HTR-8/SVneo (cell line): ENCODE measurements at regions not wholly inside any gene's neighbourhood (a gene's known extent, or its start where the extent isn't known, plus 50 kb on each side); places are given as distances from the start of the nearest gene placed in this dataset.

ENCODE experiments used
- DNase-seq: peaks from one replicate; pipeline ENCODE4 v3.0.0; 2011; ENCODE audit warnings: low spot score, mixed read lengths; ENCODE audit not compliant: insufficient read length
- FAIRE-seq: peaks from 2 replicates; lab custom pipeline; 2011; peaks lifted over from hg19 to GRCh38; lab: Jason Lieb, UNC

DNA sequence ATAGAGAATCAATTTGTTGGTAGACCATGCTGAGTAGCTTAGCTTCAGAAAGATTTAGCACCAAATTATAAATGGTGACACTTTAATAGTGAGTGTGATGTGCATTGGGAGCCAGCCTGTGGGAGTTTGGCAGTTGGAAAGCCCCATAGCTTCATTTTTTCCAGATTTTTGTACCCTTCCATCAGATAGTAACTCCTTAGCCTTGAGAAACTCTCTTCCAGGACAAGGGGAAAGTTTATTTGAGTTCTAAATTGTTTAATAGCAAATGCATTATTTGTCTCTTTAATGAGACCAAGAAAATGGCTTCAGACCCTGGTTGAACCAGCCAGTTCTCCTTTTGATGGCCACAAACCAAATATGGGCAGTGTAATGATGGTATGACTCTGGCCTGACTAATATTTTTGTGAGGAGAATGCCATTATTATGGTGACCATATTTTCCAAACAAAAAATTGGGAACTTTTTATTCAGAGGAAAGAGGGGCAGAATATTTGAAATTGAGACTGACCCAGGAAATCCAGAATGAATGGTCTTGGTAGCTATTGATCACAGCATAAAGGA lies 49.8 kb downstream of the PLCE1 start:
- no peak for FAIRE-seq
- DNase-seq = no peak

DNA sequence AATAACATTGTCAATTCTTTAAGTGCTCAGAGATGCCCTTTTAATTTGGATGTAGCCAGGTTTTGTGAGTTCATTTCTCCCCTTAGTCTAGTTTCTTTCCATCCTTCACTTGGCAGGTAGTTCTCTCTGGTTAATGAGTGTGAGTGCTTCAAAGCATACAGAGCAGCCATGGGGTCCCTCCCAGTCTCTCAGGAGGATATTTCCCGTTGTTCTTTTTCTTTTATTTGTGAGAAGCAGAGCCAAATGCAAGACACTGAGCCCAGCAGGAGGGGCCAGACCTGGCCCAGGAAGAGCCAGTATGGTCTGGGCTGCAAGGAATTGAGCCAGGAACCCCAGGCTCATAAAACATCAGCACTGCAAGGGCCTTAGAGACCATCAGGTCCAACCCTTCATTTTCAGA lies 52.4 kb downstream of the PLCE1 start:
- DNase-seq (no peak), FAIRE-seq (no peak)

DNA sequence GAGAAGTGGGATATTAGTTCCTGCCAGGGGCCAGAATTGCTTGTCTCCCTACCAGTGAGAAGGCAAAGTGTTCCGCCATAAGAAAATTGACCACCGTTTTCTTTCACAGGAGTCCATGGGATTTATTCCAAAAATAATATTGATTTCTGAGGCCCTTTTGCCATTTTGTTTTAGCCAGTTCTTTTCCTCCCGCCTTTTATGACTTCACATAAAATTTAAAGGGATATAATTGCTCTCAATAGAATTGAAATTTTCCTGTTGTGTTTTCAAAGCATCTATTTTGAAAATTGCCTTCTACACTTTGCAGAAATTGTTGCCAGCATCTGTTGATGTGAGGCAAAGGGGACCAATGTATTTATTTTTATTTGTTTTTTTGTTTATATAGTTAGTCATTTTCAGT lies 53.6 kb downstream of the PLCE1 start:
- FAIRE-seq = no peak

DNA sequence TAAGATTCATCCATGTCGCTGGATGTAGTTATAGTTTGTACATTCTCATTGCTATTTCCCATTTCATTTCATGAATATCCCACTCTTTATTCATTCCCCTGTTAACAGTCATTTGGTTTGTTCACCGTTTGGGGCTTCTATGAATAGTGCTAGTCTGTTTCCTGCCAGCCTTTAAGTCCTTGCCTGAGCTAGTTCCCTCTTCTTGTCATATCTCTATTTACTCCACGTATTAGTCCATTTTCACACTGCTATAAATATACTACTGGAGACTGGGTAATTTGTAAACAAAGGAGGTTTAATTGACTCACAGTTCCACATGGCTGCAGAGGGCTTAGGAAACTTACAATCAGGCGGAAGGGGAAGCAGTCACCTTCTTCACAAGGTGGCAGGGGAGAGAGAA lies 56.2 kb downstream of the PLCE1 start:
- FAIRE-seq (no peak), DNase-seq (no peak)

More for the DNA sequence above, 53.6 kb downstream of the PLCE1 start:
- DNase-seq = no peak

DNA sequence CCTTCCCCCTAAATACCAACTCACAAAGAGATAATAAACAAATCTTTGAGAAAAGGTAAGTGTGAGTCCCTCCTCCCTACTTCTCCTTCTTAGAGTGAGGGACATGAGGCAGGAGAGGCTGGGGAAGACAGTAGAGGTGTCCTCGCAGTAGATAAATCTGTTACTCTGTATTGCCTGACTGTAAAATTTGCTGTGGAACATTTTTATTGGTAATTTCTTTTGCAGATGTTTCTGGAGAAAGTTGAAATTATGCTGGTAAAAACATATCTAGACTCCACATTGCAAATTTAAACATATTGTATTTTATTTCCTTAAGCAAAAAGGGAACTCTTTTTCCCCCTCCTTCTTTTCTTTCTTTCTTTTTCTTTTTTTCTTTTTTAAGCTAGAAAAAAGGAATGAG lies 58.5 kb downstream of the PLCE1 start:
- DNase-seq = no peak
- no peak for FAIRE-seq

DNA sequence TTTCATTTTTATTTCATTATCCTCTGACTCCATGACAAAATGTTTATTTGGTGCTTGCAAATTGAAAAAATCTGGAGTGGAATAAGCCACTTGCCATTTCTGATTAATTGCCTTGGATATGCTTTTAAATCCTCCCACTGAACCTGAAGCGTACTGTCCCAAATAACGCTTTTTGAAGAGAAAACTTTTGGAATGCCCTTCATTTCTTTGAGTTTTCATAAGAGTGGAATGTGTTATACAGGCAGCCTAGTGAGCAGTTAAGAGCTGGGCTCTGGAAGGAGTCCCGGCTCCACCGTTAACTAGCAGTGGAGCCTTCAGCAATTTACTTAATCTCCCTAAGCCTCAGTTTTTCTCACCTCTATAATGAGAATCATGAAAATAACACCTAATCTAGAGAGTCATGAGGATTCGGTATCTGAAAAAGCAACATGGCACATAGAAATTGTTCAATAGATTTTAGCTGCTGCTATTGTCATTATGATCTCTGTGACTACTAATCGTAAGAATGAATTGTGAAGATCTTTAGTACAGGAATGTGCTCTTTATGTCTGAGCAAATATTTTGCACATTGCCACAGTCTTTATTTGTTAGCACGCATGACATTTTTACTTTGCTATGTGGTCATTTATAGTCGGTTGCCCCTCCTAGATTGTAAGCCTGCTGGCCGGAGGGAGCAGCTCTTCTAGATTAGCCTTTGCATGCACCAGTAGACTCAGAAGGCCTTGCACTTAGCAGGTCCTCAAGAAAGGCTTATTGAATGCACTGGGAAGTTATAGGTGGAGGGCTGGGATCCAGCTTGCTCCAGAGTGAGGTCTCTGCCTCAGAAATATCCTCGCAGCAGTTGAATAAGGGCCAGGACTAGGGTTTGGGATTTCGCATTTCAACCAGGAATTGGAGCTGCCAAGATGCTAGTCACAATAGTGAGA lies 59.4 kb downstream of the PLCE1 start:
- no peak for FAIRE-seq
- no peak for DNase-seq

DNA sequence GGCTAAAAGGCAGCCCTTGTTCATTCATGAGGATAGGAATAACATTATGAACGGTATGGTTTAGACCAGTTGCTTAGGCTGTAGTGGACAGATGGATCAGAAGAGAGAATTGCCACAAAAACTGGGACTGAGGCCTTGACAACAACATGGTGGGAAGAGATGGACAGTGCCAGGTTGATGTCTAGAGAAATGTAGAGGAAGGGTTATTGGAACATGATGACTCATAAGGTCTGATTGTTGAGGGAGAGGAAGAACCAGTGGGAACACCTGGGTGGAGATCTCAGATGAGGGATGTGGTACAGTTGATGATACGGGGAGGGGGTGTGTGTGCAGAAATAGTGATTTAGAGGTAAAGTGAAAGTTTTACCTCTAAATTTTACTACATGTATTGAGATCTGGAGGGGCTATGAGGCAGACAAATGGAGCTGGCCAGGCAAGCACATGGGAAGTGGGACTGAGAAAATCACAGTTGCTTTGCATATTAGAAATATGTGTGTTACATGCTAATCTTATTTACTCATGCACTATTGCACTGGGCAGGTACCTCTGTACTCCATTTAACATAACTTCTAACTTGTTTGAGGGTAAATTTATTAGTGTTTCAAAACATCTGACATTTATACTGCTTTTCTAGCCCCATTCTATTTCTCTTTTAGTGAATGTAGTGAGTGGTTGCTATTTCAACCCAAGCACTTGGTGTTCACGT lies 65.6 kb downstream of the PLCE1 start:
- DNase-seq (no peak), FAIRE-seq (no peak)

DNA sequence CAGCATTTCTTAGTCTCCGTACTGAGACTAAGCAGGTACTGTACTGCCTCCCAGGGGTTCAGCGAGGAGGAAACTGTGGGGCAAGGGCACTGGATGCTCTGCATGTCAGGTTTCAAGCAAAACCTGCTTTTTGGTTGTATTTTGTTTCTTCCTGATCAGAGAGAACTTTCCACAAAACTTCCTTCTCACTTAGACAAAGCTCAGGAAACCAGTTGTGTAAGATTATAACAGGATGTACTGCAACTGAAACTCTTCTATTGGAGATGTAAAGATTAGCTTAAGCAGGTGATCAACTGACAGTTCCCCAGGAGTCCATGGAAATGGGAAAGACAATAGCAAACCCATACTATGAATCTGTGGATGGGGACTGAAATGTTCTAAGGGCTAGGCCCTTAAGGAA lies 67.3 kb downstream of the PLCE1 start:
- no peak for DNase-seq
- no peak for FAIRE-seq

DNA sequence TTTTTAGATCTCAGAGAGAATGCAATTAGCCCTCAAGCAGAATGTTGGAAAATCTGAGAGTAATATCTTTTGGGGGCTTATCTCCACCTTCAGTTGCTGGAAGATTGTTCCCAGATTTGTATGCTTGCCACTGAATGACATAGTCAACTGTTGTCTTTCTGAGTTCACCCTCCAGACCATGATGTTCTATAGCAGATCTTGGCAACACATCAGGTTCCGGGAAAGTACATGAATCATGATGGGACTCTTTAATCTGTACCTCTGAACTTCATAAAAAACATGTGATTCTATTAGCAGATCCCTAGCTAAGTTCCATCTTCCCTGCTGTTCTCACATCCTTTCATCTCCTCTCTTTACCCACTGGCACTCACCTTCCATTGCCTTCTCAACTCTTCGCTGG lies 68.9 kb downstream of the PLCE1 start:
- DNase-seq (no peak), FAIRE-seq (no peak)

DNA sequence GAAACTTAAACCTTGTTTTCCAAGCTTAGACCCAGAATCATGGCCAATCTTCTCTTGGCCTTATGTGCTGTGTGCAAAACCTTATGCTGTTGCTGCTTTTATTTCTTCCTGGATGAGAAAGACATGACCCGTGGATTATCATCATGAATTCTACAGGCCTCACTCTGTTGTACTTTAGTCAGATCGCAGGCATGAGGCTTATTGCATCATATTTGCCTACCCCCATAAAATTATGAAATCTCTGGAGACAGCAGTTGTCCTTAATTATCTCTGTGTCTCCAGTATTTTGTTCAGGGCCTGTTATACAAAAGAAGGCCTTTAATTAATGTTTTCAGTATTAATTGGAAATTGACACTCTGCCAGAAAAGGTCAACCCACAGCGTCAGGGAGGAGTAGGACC lies 71.6 kb downstream of the PLCE1 start:
- DNase-seq = no peak
- FAIRE-seq = no peak

DNA sequence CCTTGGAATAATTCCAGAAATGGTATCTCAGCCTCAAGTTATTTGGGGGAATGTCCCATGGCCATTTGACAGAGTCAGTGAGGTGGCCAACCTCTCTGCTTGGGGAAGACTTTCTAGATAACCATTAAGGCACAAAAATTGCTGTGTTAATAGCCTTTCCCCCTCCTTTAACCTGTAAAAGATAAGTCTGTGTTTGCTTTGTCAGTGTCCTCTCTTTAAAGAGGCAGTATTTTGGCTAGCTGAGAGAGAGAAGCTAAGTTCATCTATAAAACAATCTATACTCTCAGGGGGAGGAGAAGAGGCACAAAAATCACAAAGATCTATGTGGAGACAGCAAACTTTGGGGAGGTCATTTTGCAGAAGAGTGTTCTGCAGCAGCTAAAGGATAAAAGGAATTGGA lies 72.1 kb downstream of the PLCE1 start:
- FAIRE-seq = no peak
- DNase-seq = no peak

DNA sequence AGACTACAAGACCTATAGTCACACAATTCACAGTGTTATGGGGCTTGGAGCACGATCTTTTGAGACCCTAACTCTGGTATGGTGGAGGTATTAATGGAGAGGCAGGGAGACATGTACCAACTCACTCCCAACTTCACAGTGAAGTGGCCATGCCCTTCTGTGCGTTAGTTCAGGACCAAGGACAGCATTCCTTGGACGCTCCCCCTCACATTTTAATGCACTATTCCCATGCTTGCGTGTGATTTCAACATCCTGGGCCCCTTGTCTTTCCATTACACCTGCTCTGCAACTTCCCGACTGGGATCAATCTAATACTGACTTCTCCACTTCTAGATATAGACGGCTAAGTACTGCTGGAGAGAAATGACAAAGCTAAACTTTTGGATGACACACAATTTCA lies 72.7 kb downstream of the PLCE1 start:
- FAIRE-seq (no peak), DNase-seq (peak; percentile 23)

DNA sequence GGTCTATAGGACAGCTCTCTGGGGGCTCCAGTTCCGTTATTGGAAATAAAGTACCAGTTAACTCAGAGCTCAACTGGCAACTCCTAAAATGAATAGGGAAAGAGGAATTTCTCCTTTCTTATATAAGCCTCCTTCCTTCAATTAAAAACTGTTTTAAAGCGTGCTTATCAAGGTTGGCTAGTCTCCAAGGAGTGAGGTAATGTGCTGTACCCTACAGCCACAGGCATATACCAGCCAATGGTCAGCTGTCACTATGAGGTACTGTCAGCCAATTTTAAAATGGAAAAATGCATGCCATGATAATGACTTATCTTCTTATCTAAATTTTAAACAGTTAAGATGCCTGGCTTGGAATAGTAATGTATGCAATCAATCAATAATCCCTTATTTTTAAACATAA lies 76.2 kb downstream of the PLCE1 start:
- no peak for DNase-seq
- no peak for FAIRE-seq

DNA sequence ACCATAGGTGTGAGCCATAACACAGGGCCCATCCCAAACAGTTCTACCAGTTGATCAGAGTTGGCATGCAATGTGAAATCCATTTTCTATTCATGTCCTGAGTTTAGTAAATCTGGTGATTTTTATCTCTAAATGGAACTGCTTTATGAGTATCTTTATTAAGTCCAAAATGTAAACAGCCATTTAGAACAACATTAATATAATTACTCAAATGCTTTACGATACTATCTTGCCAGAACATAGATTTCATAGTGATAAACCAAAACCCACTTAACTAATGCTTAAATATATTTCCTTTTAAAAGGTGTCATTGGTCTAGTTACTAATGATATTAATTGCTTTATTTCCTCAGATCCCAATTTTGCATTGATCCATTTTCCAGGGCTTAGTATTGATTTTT lies 80.7 kb downstream of the PLCE1 start:
- FAIRE-seq (no peak), DNase-seq (no peak)

DNA sequence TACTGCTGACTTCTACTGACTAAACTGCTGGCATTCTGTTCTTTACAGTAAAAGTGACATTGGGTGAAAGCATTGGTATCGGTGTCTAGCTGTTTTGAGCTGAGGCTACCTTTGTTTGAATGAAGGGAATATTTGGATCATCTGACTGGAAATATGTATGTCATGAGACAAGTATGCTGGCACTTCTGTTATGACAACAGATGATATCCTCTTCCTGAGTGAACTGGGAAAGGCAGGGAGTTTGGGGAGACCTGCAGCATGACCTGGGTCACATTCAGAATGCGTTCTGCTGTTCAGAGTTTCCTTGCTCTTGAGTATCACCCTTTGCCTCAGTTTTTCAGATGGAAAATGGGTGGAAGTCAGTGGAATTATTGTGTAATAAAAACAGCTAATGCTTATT lies 81.8 kb downstream of the PLCE1 start:
- FAIRE-seq = no peak
- DNase-seq = no peak

DNA sequence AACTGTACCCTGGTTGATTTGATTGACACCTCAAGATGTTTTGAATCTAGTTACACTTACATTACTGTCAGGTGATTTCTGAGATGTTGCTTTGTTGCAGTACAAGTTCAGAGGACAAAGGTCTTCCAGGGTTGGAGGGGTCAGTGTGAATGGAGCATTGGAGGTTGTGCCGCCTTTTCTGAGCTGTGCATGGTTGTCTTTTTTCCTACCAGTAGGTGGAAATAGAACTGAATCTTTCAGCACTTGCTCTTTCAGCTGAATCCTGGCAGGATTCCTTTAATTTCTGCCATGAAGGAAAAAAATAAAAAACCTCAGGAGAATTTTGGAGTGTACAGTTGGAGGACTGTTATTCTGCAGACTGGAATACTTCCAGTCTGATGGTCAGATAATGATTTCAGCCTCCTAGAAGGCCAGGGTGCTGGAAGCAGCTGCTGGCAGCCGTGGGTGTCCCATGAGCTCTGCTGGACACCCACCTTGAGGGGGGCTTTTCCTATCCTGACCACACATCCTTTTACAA lies 82.7 kb downstream of the PLCE1 start:
- DNase-seq (peak; percentile 44), FAIRE-seq (peak; percentile 64)

DNA sequence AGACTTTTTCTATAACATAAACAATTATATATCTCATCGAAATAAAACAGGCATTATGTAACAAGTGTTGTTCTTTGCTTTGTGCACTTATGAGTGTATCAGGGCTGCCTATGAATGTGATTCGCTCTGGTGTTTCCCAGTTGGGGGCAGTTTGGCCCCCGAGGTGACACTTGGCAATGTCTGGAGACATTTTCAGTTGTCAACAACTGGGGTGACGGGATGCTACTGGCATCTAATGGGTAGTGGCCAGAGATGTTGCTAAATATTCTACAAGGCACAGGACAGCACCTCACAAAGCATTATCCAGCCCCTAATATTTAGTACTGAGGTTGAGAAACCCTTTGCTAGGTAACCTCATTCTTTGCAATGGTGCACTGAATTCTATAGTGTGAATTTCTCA lies 83.3 kb downstream of the PLCE1 start:
- FAIRE-seq (no peak), DNase-seq (no peak)

DNA sequence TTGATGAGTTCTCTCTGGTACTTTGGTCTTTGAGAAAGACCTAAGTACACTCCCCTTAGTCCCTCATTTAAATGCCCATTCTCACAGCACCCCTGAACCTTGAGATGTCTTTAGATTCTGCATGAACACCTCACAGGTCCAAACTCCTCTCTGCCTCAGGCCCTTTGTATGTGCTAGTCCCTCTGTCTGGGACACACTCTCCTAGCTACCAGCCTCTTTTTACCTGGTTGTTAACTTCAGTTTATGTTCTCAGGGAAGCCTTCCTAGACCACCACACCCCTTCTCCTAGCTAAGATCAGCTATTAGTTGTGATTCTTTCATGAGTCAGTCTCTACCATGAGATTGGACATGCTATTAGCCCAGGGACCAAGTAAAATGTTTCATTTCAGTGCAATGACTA lies 86.4 kb downstream of the PLCE1 start:
- DNase-seq = no peak
- no peak for FAIRE-seq

DNA sequence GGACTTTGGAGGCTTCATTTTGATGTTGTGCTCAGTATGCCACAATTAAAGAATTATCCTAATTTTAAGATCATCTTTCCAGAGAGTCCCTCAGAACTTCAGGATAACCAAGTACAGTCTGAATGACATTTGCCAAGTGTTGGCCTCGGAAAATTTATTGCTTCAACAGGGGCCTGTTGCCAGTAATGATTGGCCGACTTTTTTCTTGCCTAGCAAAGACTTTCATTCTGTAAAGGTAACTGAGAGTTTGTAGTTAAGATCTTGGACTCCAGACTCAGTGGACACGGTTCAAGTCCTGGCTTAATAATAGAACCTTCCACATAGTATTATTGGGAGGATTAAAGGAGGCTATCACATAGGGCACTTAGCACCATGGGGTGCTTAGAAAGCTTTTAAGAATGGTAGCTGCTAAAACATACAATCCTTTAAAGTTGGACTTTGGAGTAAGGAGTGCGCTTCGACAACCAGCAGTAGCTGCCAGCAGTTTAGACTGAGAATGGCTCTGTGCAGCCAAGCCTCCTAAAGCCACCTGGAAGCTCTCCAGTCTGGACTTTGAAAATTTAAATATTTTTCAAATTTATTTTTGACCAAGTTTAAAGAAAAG lies 90.0 kb downstream of the PLCE1 start:
- DNase-seq = no peak
- FAIRE-seq = no peak

DNA sequence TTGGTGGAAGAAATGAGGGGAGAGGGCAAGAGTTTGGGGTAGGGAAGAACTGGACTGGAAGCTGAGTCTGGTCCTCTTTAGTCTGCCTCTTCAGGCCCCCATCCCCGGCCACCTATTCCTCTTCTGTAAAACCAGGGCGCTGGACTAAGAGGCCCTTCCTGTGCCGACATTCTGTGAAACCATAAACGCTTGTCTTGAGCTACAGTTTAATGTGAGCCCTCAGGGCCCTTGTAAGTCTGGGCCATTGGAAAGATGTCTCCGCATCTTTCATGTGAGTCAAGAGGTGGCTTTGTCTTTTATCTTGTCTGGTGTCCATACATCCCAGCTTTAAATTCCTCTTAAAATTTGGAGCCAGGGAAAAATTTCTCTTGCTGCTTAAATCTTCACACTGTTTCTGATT lies 90.6 kb downstream of the PLCE1 start:
- FAIRE-seq (no peak), DNase-seq (no peak)

DNA sequence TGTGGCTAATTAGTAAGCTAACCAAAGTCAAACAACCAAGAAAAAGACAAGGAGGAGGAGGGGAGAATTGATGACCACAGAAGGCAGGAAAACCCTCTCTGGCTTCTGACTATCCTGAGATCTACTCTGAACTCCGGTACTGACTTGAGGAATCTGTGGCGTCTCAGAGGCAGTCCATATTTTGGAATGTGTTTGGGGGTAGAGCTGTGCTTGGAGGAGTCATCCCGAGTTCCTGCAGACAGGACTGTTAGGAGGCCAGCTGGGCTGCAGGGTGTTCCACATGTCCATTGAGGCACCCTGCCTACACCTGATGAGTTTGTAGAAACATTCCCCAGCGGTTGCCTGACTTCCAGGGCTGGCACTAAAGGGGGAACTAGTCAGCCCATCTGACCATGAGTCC lies 91.6 kb downstream of the PLCE1 start:
- no peak for FAIRE-seq

More for the DNA sequence above, 91.6 kb downstream of the PLCE1 start:
- DNase-seq = no peak
